ENCODE measurements at regions not wholly inside any gene's neighbourhood (a gene's known extent, or its start where the extent isn't known, plus 50 kb on each side); places are given as distances from the start of the nearest gene placed in this dataset.
A peak's percentile ranks its signal among the peaks of the same experiment; 100 is the strongest.

- POLR2A ChIA-PET: no interaction called here
Observed at GRCh38 chr15:39427705-39428104, 153.2 kb upstream of the THBS1 start.

GRCh38 chr15:39429898-39430357 is 151.0 kb upstream of the THBS1 start:
- TF ChIP-seq CTCF (IDR thresholded peaks at IDR 0.05): no peak
- TF ChIP-seq TCF7L2 (IDR thresholded peaks at IDR 0.05; ENCODE audit: low read depth, low read length): no peak
- TF ChIP-seq POLR2AphosphoS5 (IDR thresholded peaks at IDR 0.05; ENCODE audit: low read depth, low read length): no peak
- no peak for TF ChIP-seq REST (IDR thresholded peaks at IDR 0.05; ENCODE audit: insufficient read depth in 1 of 2, low read depth in 2 of 2, low read length in 1 of 2)
- no peak for ATAC-seq
- intact Hi-C loops (cut with micrococcal nuclease; ENCODE audit: unreplicated experiment) (no loop called here), in situ Hi-C loops (cut with HindIII; ENCODE audit: low pct_unique_long_range_greater_than_20kb, low sequenced_read_pairs) (no loop called here)
- DNase-seq (ENCODE audit: low read depth, low spot score): no peak
- Histone ChIP-seq H3K27ac (ENCODE audit: low read length) (0 out of 2 replicates have a peak overlapping the region, but pooled peaks have one; percentile 41), H3K4me1 (ENCODE audit: control insufficient read depth, insufficient read depth, low read length) (peaks cover 4% of the 10 kb centered on the region; the same call in 1 of the 2 replicates), H3K27me3 (ENCODE audit: control insufficient read depth, insufficient read depth, low read length) (no peaks in the 10 kb centered on the region), H3K9me3 (ENCODE audit: control insufficient read depth, insufficient read depth, low read depth, low read length) (no peaks in the 10 kb centered on the region), H3K4me3 (ENCODE audit: low read depth in 2 of 2, low read length in 2 of 2) (no peak overlapping the region), H3K36me3 (ENCODE audit: control insufficient read depth, insufficient read depth, low read length) (no peaks in the 10 kb centered on the region)
- ChIA-PET POLR2A (no interaction called here), CTCF (no interaction called here)
- BruUV-seq (replicated peaks): no TSS peak

More at GRCh38 chr15:39427705-39428104, 153.2 kb upstream of the THBS1 start:
- Histone ChIP-seq H3K4me1 (ENCODE audit: control insufficient read depth, insufficient read depth, low read length) (peaks cover 4% of the 10 kb centered on the region; the same call in 1 of the 2 replicates), H3K4me3 (ENCODE audit: low read depth in 2 of 2, low read length in 2 of 2) (no peak overlapping the region), H3K27ac (ENCODE audit: low read length) (no peak overlapping the region), H3K36me3 (ENCODE audit: control insufficient read depth, insufficient read depth, low read length) (no peaks in the 10 kb centered on the region), H3K9me3 (ENCODE audit: control insufficient read depth, insufficient read depth, low read depth, low read length) (no peaks in the 10 kb centered on the region), H3K27me3 (ENCODE audit: control insufficient read depth, insufficient read depth, low read length) (no peaks in the 10 kb centered on the region)
- no TSS peak for BruUV-seq (replicated peaks)
- TF ChIP-seq CTCF (IDR thresholded peaks at IDR 0.05): no peak
- TF ChIP-seq POLR2AphosphoS5 (IDR thresholded peaks at IDR 0.05; ENCODE audit: low read depth, low read length): no peak
- no peak for TF ChIP-seq REST (IDR thresholded peaks at IDR 0.05; ENCODE audit: insufficient read depth in 1 of 2, low read depth in 2 of 2, low read length in 1 of 2)
- no peak for TF ChIP-seq SIN3A (IDR thresholded peaks at IDR 0.05; ENCODE audit: borderline replicate concordance, insufficient read depth, low read depth, low read length)
- TF ChIP-seq TCF7L2 (IDR thresholded peaks at IDR 0.05; ENCODE audit: low read depth, low read length): no peak
- in situ Hi-C loops (cut with HindIII; ENCODE audit: low pct_unique_long_range_greater_than_20kb, low sequenced_read_pairs) (no loop called here), intact Hi-C loops (cut with micrococcal nuclease; ENCODE audit: unreplicated experiment) (no loop called here)
- CTCF ChIA-PET: no interaction called here
- DNase-seq (ENCODE audit: low read depth, low spot score) (no peak), ATAC-seq (no peak)

All from Panc1 (cell line).